KMS-11 (cell line): ENCODE measurements at regions not wholly inside any gene's neighbourhood (a gene's known extent, or its start where the extent isn't known, plus 50 kb on each side); places are given as distances from the start of the nearest gene placed in this dataset.

Experiments used
- H2AFZ ChIP-seq: fragments of 200-600 bp; sonication (generic); 2 replicates; pipeline ENCODE4 v1.6.1; 2016; ENCODE audit warnings: antibody characterized with exemption, mixed run types, low read depth
- H3K27ac ChIP-seq: fragments of 200-600 bp; sonication (generic); 2 replicates; pipeline ENCODE4 v1.6.1; 2016; ENCODE audit warnings: mild to moderate bottlenecking, mixed run types
- H3K27me3 ChIP-seq: fragments of 200-600 bp; sonication (generic); 2 replicates; pipeline ENCODE4 v1.6.1; 2017; ENCODE audit warnings: mild to moderate bottlenecking, low read depth, mixed run types, moderate library complexity; ENCODE audit not compliant: insufficient read depth
- H3K36me3 ChIP-seq: fragments of 200-600 bp; sonication (generic); 2 replicates; pipeline ENCODE4 v1.6.1; 2017; ENCODE audit warnings: mild to moderate bottlenecking, mixed run types; ENCODE audit not compliant: insufficient read depth
- H3K4me1 ChIP-seq: fragments of 200-600 bp; sonication (generic); 2 replicates; pipeline ENCODE4 v1.6.1; 2016; ENCODE audit warnings: mild to moderate bottlenecking, low read depth, mixed run types; ENCODE audit not compliant: poor library complexity, severe bottlenecking
- H3K4me2 ChIP-seq: fragments of 200-600 bp; sonication (generic); 2 replicates; pipeline ENCODE4 v1.7.0; 2016; ENCODE audit warnings: mild to moderate bottlenecking, mixed run types
- H3K4me3 ChIP-seq: fragments of 200-600 bp; sonication (generic); IDR thresholded peaks from 2 replicates; pipeline ENCODE4 v1.6.1; 2017; ENCODE audit warnings: low read depth, low read length, mixed read lengths; ENCODE audit not compliant: insufficient read depth
- H3K79me2 ChIP-seq: fragments of 200-600 bp; sonication (generic); 2 replicates; pipeline ENCODE4 v1.6.1; 2016; ENCODE audit warnings: low read depth, mixed run types; ENCODE audit not compliant: insufficient read depth
- H3K9ac ChIP-seq: fragments of 200-600 bp; sonication (generic); 2 replicates; pipeline ENCODE4 v1.6.1; 2016; ENCODE audit warnings: mild to moderate bottlenecking, mixed run types
- H4K20me1 ChIP-seq: fragments of 200-600 bp; sonication (generic); 2 replicates; pipeline ENCODE4 v1.6.1; 2016; ENCODE audit warnings: mild to moderate bottlenecking, mixed run types; ENCODE audit not compliant: insufficient read depth
- CTCF ChIP-seq: fragments of 200-600 bp; sonication (generic); conservative IDR thresholded peaks from 2 replicates; pipeline ENCODE4 v1.6.1; 2017; ENCODE audit warnings: low read depth, mild to moderate bottlenecking, antibody characterized with exemption, low read length, moderate library complexity, mixed read lengths

DNA sequence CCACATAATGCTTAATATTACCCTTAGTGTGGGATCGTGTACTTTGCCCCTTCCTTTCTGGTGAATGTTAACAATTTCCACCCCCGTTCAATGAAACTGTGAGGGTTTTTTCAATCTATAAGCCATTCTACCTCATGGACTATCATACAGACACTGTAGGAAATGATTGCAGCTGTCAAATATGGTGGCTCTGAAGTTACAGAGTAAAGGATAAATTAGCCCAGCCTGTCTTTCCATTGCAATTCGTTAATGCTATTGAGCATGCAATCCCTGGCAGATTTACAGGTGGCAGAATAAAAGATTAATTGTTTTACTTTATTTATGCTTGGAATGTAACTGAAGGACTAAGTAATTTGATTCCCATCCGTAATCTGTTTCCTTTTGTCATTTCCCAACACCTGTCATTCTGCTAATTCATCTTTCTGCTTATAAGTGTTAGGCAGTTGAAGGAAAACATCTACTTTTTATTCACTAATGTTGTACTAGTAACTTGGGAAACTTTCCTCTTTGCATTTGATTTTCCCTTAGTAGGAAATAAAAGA, 1211.6 kb upstream of the LRRN3 start:
- Histone ChIP-seq H3K4me3 (no peak overlapping the region), H4K20me1 (no peaks in the 10 kb centered on the region), H2AFZ (no peak overlapping the region), H3K9ac (no peak overlapping the region), H3K36me3 (no peaks in the 10 kb centered on the region), H3K79me2 (no peaks in the 10 kb centered on the region), H3K4me2 (no peak overlapping the region), H3K4me1 (no peaks in the 10 kb centered on the region), H3K27ac (no peak overlapping the region), H3K27me3 (no peaks in the 10 kb centered on the region)
- TF ChIP-seq CTCF, result no peak

DNA sequence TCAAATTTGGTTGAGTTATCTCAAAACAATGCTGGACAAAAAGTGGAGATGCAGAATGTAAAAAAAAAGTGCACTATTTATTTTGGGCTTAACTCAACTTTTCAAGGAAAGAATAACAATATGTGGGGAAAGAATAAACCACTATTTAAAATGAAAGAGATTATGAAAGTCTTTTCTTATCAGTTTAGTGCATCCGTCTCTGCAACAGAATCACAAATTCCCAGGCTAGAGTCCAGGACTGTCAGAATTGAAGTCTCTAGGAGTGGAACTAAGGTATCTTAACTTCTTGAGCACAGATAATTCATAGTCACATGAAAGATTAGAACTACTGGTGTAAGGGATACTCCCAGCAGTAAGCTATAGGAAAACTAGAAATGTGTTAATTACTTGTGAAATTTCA, 1200.3 kb upstream of the LRRN3 start:
- no peaks in the 10 kb centered on the region for H3K36me3 ChIP-seq
- no peaks in the 10 kb centered on the region for H3K27me3 ChIP-seq
- no peaks in the 10 kb centered on the region for H4K20me1 ChIP-seq
- TF ChIP-seq CTCF, result no peak
- H3K4me3 ChIP-seq, result no peak overlapping the region
- H3K4me1 ChIP-seq, result no peaks in the 10 kb centered on the region
- no peak overlapping the region for H3K9ac ChIP-seq
- no peak overlapping the region for H3K4me2 ChIP-seq
- no peaks in the 10 kb centered on the region for H3K79me2 ChIP-seq
- no peak overlapping the region for H2AFZ ChIP-seq
- no peak overlapping the region for H3K27ac ChIP-seq

- Histone ChIP-seq H2AFZ (no peak overlapping the region), H3K36me3 (no peaks in the 10 kb centered on the region), H3K4me1 (no peaks in the 10 kb centered on the region), H3K27ac (no peak overlapping the region), H3K4me3 (no peak overlapping the region), H3K79me2 (no peaks in the 10 kb centered on the region), H3K9ac (no peak overlapping the region), H3K27me3 (no peaks in the 10 kb centered on the region), H4K20me1 (no peaks in the 10 kb centered on the region), H3K4me2 (no peak overlapping the region)
- no peak for TF ChIP-seq CTCF
Observed at GRCh38 chr7:109893231-109893630, 1197.7 kb upstream of the LRRN3 start.

- no peak for TF ChIP-seq CTCF
Observed at GRCh38 chr7:109895536-109895935, 1195.4 kb upstream of the LRRN3 start.

More at GRCh38 chr7:109895536-109895935, 1195.4 kb upstream of the LRRN3 start:
- H3K27ac ChIP-seq, result no peak overlapping the region
- no peak overlapping the region for H3K4me3 ChIP-seq
- no peak overlapping the region for H3K9ac ChIP-seq
- no peak overlapping the region for H3K4me2 ChIP-seq
- no peaks in the 10 kb centered on the region for H4K20me1 ChIP-seq
- no peak overlapping the region for H2AFZ ChIP-seq
- H3K79me2 ChIP-seq, result no peaks in the 10 kb centered on the region
- no peaks in the 10 kb centered on the region for H3K36me3 ChIP-seq
- no peaks in the 10 kb centered on the region for H3K27me3 ChIP-seq
- H3K4me1 ChIP-seq, result no peaks in the 10 kb centered on the region
